H1 (cell line): ENCODE measurements at regions not wholly inside any gene's neighbourhood (a gene's known extent, or its start where the extent isn't known, plus 50 kb on each side); places are given as distances from the start of the nearest gene placed in this dataset.

ENCODE experiments used
- CEBPB ChIP-seq: IDR thresholded peaks from 2 replicates; pipeline ENCODE4 v1.6.1; 2012; ENCODE audit warnings: low read depth, low read length
- EP300 ChIP-seq, 2 experiments: IDR thresholded peaks; 1 replicate in 1 of 2; 2 replicates in 1 of 2; pipeline ENCODE4 v1.6.1; 2011 to 2012; ENCODE audit warnings: low read depth in 2 of 2, low read length in 2 of 2, mild to moderate bottlenecking in 2 of 2, borderline replicate concordance in 1 of 2, inconsistent platforms in 1 of 2, moderate library complexity in 1 of 2
- JUND ChIP-seq: IDR thresholded peaks from 2 replicates; pipeline ENCODE4 v1.6.1; 2011; ENCODE audit warnings: mild to moderate bottlenecking, improper control_type of control experiment, low read length
- MAFK ChIP-seq: IDR thresholded peaks from 2 replicates; pipeline ENCODE4 v1.6.1; 2012; ENCODE audit warnings: low read depth, mild to moderate bottlenecking, improper control_type of control experiment, low read length
- POLR2A ChIP-seq, 2 experiments: IDR thresholded peaks; 1 replicate in 1 of 2; 2 replicates in 1 of 2; pipeline ENCODE4 v1.6.1; 2011; ENCODE audit warnings: low read depth in 2 of 2, low read length in 2 of 2, mild to moderate bottlenecking in 2 of 2; ENCODE audit errors: control extremely low read depth in 1 of 2
- POLR2AphosphoS5 ChIP-seq: IDR thresholded peaks from 2 replicates; pipeline ENCODE4 v1.6.1; 2011; ENCODE audit warnings: low read depth, low read length
- USF2 ChIP-seq: IDR thresholded peaks from 2 replicates; pipeline ENCODE4 v1.6.1; 2011; ENCODE audit warnings: low read length, improper control_type of control experiment
- TF ChIP-seq, protein P1 (sequence below), 3 experiments: IDR thresholded peaks; 1 replicate in 2 of 3; 2 replicates in 1 of 3; pipeline versions ENCODE4 v1.5.1 to v1.6.1; 2011; ENCODE audit warnings: low read length in 3 of 3, mild to moderate bottlenecking in 3 of 3, inconsistent platforms in 2 of 3, low read depth in 1 of 3, moderate library complexity in 1 of 3; ENCODE audit not compliant: insufficient read depth in 1 of 3; ENCODE audit errors: control extremely low read depth in 1 of 3
- TF ChIP-seq, protein P2 (sequence below): IDR thresholded peaks from 2 replicates; pipeline ENCODE4 v1.6.1; 2012; ENCODE audit warnings: inconsistent platforms

- no peak for TF ChIP-seq POLR2A (IDR thresholded peaks at IDR 0.05; ENCODE audit: control extremely low read depth in 1 of 2, low read depth in 2 of 2, low read length in 2 of 2)
- TF ChIP-seq, protein P1, sequence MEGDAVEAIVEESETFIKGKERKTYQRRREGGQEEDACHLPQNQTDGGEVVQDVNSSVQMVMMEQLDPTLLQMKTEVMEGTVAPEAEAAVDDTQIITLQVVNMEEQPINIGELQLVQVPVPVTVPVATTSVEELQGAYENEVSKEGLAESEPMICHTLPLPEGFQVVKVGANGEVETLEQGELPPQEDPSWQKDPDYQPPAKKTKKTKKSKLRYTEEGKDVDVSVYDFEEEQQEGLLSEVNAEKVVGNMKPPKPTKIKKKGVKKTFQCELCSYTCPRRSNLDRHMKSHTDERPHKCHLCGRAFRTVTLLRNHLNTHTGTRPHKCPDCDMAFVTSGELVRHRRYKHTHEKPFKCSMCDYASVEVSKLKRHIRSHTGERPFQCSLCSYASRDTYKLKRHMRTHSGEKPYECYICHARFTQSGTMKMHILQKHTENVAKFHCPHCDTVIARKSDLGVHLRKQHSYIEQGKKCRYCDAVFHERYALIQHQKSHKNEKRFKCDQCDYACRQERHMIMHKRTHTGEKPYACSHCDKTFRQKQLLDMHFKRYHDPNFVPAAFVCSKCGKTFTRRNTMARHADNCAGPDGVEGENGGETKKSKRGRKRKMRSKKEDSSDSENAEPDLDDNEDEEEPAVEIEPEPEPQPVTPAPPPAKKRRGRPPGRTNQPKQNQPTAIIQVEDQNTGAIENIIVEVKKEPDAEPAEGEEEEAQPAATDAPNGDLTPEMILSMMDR (IDR thresholded peaks at IDR 0.05; ENCODE audit: control extremely low read depth in 1 of 3, insufficient read depth in 1 of 3, low read depth in 1 of 3, low read length in 3 of 3), result no peak
- TF ChIP-seq USF2, result no peak
- TF ChIP-seq JUND, result no peak
- TF ChIP-seq EP300 (IDR thresholded peaks at IDR 0.05; ENCODE audit: borderline replicate concordance in 1 of 2, low read depth in 2 of 2, low read length in 2 of 2), result no peak
- no peak for TF ChIP-seq CEBPB
- TF ChIP-seq, protein P2, sequence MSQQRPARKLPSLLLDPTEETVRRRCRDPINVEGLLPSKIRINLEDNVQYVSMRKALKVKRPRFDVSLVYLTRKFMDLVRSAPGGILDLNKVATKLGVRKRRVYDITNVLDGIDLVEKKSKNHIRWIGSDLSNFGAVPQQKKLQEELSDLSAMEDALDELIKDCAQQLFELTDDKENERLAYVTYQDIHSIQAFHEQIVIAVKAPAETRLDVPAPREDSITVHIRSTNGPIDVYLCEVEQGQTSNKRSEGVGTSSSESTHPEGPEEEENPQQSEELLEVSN, result no peak
- no peak for TF ChIP-seq MAFK
- TF ChIP-seq POLR2AphosphoS5, result no peak
These were observed 941.0 kb upstream of the CHORDC1 start for GRCh38 chr11:91163619-91164451.
